ENCODE measurements at regions not wholly inside any gene's neighbourhood (a gene's known extent, or its start where the extent isn't known, plus 50 kb on each side); places are given as distances from the start of the nearest gene placed in this dataset.

GRCh38 chr1:30310966-30311742 lies 412.2 kb downstream of the MATN1 start:
- DNase-seq, result no peak

DNA sequence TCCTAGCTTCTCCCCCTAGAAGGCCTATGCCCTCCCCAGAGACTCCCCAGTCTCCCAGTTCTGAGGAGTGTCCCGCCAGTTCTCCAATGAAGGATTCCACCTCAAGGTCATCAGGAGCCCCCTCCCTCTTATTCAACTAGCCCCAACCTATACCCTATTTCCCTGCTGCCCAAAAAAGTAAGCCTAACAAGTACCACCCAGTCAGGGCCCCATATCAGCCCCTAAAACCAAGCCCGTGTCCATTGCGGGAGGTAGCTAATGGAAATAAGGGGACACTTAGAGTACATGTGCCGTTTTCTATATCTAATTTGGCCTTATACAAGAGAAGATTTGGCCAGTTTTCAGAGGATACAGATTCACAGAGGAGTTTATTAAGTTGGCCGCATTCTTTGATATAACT lies 416.2 kb downstream of the MATN1 start:
- DNase-seq, result no peak

GRCh38 chr1:30305519-30305918 lies 417.9 kb downstream of the MATN1 start:
- no peak for DNase-seq

GRCh38 chr1:30305061-30305460 lies 418.3 kb downstream of the MATN1 start:
- DNase-seq, result no peak

- DNase-seq, result no peak
These were observed 419.3 kb downstream of the MATN1 start for GRCh38 chr1:30304080-30304479.

DNA sequence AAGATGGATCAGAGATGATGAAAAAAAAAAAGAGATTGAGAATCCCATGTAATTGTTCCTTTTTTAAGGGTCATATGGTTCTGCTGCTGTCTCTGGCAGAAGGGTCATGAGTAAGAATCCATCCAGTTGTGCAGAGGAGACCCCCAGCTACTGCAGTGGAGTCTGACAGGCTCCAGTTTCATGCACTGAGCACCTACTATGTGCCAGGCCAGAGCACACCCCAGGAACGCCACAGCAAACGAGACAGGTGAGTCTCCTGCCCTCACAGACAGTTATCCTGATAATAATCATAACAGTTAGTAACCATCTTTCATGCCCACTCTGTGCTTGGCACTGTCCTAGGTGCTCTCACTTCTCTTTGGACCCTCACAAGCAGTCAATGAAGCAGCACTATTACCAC lies 420.0 kb downstream of the MATN1 start:
- DNase-seq, result no peak

GRCh38 chr1:30302858-30303257 lies 420.5 kb downstream of the MATN1 start:
- no peak for DNase-seq

DNA sequence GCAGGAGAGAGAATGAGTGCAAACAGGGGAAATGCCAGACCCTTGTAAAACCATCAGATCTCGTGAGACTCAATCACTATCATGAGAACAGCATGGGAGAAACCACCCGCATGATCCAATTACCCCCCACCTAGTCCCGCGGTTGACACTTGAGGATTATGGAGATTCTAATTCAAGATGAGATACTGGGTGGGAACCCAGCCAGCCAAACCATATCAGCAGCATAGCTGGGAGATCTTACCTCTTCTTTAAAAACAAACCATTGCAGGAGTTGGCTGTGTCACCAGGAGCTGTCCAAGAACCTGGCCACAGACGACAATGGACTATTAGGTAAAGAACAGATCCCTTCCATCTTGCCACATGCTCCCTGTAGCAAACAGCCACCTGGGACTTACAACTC lies 422.7 kb downstream of the MATN1 start:
- DNase-seq, result no peak

GRCh38 chr1:30299393-30299792 lies 424.0 kb downstream of the MATN1 start:
- DNase-seq, result no peak

DNA sequence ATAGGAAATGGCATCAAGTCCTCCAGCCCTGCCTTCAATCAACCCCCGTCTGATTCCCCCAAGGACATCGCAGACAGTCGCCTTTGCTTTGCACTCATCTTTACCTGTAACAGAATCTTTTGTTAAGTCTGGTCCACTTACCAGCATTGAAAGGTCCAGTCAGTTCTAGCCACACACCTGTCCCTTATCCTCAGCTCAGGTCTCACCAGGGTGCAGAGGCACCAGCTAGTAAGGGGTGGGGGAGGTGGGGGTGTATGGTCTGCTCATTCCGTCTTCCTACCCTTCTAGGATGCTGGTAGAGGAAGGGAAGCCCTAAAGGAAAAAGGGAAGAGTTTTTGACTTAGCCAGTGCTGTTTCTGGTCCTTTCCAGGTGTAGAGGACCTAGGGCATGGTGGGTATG lies 427.7 kb downstream of the MATN1 start:
- DNase-seq, result no peak

GRCh38 chr1:30295266-30295665 lies 428.1 kb downstream of the MATN1 start:
- no peak for DNase-seq

DNA sequence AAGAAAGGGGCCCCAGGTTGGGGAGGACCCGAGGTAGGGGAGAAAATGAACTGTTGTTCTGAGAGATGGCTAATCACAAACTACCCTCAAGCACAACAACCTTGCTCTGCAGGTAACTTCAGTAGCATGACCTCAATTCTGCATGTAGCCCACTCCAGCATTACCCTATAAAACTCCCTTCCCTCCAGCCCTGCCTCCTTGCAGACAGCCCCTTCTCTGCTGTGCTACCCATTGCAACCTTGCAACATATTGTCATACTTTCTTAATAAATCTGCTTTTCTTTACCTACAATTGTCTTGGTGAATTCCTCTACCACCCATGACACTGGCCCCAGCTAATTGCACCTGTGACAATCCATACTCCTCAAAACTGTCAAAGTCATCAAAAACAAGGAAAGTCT lies 428.9 kb downstream of the MATN1 start:
- no peak for DNase-seq

GRCh38 chr1:30292451-30292850 lies 430.9 kb downstream of the MATN1 start:
- no peak for DNase-seq

- no peak for DNase-seq
These were observed 431.9 kb downstream of the MATN1 start for GRCh38 chr1:30291526-30291925.

- DNase-seq, result no peak
These were observed 432.8 kb downstream of the MATN1 start for GRCh38 chr1:30290581-30290980.

DNA sequence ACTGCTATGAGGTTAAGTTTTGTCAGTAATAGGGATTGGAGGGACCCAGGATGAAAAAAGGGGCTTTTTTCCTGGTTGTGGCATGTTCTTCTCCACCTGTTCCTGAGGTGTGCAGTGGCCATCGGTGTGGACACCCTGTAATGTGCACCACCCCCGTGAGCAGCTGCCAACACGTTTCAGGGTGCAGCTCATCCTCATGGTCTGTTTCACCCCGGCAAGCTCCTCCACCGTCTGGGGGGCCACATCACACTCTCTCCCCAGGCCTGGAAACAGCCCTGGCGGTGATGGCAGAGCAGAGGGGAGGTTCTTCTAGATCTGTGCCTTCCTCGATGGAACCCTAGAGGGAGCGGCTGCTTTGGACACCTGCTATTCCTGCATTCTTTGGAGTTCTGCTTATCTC lies 435.4 kb downstream of the MATN1 start:
- DNase-seq, result no peak

DNA sequence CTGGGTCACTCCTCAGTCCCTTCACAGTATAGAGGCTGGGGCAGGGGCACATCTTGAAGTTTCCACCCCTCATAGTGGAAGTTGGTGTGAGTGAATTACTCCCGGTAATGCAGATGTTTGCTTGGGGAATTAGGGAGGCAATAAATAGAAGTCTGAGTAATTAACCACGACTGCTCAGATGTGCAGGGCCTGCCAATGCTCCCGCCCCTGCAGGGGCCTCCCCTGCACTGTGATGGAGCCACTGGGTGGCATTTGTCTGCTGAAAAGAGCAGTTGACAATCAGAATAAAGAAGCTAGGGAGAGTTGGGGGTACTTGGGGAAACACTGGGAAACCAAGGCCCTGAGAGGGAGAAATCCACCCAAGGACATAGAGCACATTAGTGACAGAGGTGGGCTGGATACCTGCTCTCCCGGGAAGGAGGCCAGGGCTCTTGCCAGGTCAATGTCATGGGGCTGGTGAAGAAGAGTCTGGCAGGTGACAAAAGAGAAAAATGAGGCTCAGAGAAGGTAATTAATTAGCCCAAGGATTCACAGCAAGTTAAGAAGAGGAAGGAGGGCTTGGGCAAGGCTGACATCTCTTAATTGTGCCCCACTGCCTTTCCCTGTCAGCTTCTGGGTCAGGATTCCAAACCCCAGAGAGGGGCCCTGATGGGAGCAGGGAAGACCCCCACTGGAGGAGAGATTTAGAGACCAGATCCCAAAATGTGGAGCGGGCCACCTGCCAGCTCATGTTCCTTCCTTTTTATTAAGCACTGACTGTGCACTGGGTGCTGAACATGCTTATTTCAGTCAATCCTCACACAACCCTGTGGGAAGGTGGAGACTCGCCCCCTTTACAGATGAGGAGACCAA lies 436.2 kb downstream of the MATN1 start:
- DNase-seq, result no peak

DNA sequence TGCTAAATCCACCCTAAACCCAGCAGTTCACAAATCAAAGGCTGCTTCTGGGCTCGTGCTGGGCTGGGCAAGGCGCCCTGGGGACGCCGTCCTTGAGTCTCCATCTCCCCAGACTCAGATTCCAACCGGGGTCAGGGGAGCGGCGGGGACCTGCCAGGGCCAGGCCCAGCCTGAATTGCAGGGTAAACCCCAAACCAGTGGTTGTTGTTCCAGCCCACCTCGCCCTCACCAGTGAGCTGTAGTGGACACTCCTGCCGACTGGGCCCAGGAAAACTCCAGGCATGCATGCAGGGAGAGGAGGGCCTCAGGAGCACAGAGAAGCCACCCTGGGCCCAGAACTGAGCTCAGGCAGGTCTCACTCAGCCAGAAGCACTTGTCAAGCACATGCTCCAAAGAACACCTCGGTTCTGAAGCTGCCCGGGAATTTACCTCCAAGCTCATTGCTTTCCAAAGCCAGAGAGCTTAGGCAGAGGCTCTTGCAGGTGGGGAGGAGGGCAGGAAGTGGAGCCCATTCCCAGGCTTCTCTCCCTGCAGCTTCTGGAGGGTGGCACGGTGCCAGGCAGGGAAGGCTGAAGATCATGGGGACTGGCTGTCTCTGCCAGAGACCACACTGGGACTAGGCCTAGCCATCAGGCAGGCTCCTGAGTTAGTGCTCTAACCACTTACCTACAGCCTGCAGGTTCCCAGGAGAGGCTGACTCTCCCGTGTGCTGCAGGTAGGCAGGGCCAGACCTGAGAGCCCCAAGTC lies 437.0 kb downstream of the MATN1 start:
- DNase-seq, result no peak

DNA sequence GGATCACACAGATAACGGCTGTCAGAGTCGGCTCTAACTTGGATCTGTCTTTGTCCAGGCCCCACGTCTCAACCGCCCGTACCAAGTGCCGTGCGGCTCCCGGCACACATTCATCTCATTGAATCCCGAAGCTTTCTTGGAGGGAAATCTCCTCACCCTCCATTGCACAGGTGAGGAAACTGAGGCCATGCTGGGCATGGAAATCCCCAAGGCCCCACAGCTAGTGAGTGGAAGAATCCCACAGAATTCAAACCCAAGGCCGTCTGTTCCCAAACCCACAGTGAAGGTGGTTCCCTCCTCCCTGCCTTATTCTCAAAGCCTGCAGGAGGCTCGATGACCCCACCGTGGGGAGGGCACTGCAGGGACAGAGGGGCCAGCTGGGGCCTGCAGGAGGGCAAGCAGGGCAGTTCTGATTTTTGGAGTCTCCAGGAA lies 437.9 kb downstream of the MATN1 start:
- DNase-seq, result no peak

DNA sequence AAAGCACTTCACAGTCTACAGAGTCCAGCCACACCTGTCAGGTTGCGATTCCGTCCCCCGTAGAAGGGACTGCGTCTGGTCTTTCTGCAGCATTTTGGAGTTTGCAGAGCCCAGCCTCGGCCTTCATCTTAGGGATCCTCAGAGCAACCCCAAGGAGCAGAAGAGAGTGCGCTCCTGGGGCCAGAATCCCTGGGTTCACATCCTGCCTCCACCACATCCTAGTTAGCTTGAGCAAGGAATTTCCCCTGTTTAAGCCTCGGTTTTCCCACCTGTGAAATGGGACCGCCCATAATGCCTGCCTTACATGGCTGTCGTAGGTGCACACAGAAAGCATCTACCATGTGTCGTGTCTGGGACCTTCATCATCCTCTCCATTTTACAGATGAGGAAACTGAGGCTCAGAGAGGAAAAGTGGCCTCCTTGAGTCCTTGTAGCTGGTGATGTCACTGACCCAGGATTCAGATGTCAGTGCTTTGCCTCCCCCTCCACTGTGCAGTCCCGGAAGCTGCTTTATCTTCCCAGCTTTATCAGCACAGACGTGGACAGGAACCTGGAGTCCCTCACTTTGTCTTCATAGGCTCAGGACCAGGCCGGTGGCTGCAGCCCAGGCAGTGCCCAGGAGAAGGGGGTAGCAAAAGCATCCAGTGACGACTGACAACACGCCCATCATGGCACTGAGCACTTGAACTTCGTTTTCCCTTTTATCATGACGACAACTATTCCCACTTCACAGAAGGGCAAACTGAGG lies 438.5 kb downstream of the MATN1 start:
- DNase-seq, result no peak

GRCh38 chr1:30284226-30284625 lies 439.2 kb downstream of the MATN1 start:
- no peak for DNase-seq

GRCh38 chr1:30283199-30283962 lies 440.0 kb downstream of the MATN1 start:
- no peak for DNase-seq
